Cerebellar nuclear complex (tissue), 1 donor: ENCODE measurements at regions not wholly inside any gene's neighbourhood (a gene's known extent, or its start where the extent isn't known, plus 50 kb on each side); places are given as distances from the start of the nearest gene placed in this dataset.
A peak's percentile ranks its signal among the peaks of the same experiment; 100 is the strongest.
"Not testable (repeated sequence)": the region's sequence is repeated elsewhere in the genome, so short reads cannot be mapped to it uniquely, and the experiment has no call there.

Experiments
- DNase-seq, 2 experiments: peaks; one replicate each; lab custom pipeline; 2025; lab: John Stamatoyannopoulos, UW

- no peak for DNase-seq
Observed at GRCh38 chr6:13874191-13874549, 50.6 kb upstream of the RNF182 start.

GRCh38 chr6:13873288-13874190, 51.2 kb upstream of the RNF182 start:
- peak in 1 of 2 experiments; percentile 12 for DNase-seq

DNA sequence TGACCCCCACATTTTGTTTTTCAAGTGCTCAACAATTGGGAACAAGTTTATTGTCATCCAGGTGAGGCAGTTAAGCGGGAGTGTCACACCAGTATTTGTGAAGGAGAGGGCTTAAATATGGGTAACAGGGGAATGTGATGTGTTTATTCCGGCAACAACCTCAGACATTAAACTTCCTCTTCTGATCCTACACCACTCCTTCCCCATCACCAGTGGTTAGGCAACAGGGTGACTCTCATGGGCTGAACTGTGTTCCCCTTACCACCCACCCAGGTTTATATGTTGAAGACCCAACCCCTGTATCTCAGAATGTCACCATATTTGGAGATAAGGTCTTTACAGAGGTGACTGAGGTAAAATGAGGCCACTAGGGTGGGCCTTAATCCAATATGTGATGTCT, 52.1 kb upstream of the RNF182 start:
- DNase-seq: no peak

GRCh38 chr6:13872006-13872405, 52.7 kb upstream of the RNF182 start:
- DNase-seq: not testable (repeated sequence)

- no peak for DNase-seq
Observed at GRCh38 chr6:13870214-13870830, 54.4 kb upstream of the RNF182 start.

DNA sequence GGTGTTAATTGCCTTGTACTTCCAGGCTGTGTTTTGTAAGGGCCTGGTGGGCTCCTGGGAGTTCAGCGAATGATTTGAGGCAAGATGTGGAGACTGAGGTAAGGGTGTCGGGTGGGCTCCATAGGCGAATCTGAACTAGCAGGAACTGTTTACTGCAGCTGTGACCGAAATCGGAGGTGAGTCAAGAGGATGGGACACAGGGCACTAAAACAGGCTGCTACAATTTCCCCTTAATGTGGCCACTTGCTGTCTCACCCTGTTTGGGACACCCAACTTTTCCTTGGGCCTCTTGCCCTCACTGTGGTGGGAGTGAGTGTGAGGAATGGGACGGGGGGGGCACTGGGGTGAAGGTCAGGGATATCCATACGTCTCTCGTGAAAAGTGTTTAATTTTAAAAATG, 53.9 kb upstream of the MCUR1 start:
- no peak for DNase-seq

- peak in 1 of 2 experiments; percentile 5 for DNase-seq
Observed at GRCh38 chr6:13866301-13866700, 51.9 kb upstream of the MCUR1 start.

DNA sequence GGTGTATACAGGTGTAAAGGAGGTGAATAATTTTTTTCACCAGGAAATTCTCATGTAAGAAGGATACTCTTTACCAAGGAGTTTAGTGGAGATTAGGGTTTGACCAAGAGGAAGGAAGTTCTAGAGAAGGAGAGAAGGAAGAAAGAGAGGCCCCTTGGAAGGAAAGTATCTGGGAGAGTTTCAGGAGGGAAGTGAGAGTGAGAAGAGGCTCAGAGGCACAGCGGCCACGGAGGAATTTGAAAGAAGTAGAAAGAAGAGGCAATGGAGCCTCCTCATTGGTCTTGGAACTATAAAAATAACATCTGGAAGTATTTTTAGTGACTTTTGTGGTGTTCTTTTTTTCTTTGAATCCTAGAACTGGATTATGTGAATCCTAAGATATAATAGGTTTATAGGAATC, 50.8 kb upstream of the MCUR1 start:
- DNase-seq: no peak

GRCh38 chr6:13864669-13865068, 50.3 kb upstream of the MCUR1 start:
- DNase-seq: not testable (repeated sequence)
